ENCODE measurements at regions not wholly inside any gene's neighbourhood (a gene's known extent, or its start where the extent isn't known, plus 50 kb on each side); places are given as distances from the start of the nearest gene placed in this dataset.

GRCh38 chr15:89015412-89016097, 72.7 kb upstream of the ABHD2 start:
- Histone ChIP-seq H3K27ac (ENCODE audit: control insufficient read depth, insufficient read depth, low read length) (no peak overlapping the region), H3K36me3 (ENCODE audit: control insufficient read depth in 2 of 2, extremely low read depth in 1 of 2, insufficient read depth in 2 of 2, low read length in 2 of 2) (no peaks in the 10 kb centered on the region), H3K4me2 (ENCODE audit: control insufficient read depth, extremely low read depth, insufficient read depth, low read depth, low read length) (no peak overlapping the region), H3K9me3 (ENCODE audit: control insufficient read depth, low read depth, low read length) (no peaks in the 10 kb centered on the region), H3K27me3 (ENCODE audit: control insufficient read depth, extremely low read depth, insufficient read depth, low read length) (no peaks in the 10 kb centered on the region), H3K4me3 (ENCODE audit: control insufficient read depth in 2 of 3, extremely low read depth in 1 of 3, insufficient read depth in 2 of 3, low read depth in 1 of 3, low read length in 3 of 3) (no peak overlapping the region), H3K9me1 (ENCODE audit: control insufficient read depth, extremely low read depth, insufficient read depth, low read length) (no peaks in the 10 kb centered on the region), H3K9ac (ENCODE audit: control insufficient read depth, extremely low read depth, insufficient read depth, low read length) (no peak overlapping the region), H3K79me2 (ENCODE audit: control insufficient read depth, insufficient read depth, low read length) (no peaks in the 10 kb centered on the region), H3K4me1 (ENCODE audit: control insufficient read depth, extremely low read depth, insufficient read depth, low read length) (peaks cover 17% of the 10 kb centered on the region), H2AFZ (ENCODE audit: control insufficient read depth, low read length) (no peak overlapping the region), H4K20me1 (ENCODE audit: control insufficient read depth, extremely low read depth, insufficient read depth, low read length) (no peaks in the 10 kb centered on the region)
- no peak for DNase-seq (ENCODE audit: low read depth, low spot score)
- no peak for FAIRE-seq
- TF ChIP-seq, protein P1, sequence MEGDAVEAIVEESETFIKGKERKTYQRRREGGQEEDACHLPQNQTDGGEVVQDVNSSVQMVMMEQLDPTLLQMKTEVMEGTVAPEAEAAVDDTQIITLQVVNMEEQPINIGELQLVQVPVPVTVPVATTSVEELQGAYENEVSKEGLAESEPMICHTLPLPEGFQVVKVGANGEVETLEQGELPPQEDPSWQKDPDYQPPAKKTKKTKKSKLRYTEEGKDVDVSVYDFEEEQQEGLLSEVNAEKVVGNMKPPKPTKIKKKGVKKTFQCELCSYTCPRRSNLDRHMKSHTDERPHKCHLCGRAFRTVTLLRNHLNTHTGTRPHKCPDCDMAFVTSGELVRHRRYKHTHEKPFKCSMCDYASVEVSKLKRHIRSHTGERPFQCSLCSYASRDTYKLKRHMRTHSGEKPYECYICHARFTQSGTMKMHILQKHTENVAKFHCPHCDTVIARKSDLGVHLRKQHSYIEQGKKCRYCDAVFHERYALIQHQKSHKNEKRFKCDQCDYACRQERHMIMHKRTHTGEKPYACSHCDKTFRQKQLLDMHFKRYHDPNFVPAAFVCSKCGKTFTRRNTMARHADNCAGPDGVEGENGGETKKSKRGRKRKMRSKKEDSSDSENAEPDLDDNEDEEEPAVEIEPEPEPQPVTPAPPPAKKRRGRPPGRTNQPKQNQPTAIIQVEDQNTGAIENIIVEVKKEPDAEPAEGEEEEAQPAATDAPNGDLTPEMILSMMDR (optimal IDR thresholded peaks at IDR 0.05 in 1 of 3, IDR thresholded peaks at IDR 0.05 in 1 of 3, conservative IDR thresholded peaks at IDR 0.05 in 1 of 3; ENCODE audit: extremely low read depth in 1 of 3, insufficient read depth in 2 of 3, low read length in 3 of 3) = no peak
- TF ChIP-seq EZH2 (IDR thresholded peaks at IDR 0.05; ENCODE audit: low read length) = no peak
- dilution Hi-C loops (cut with MboI; ENCODE audit: extremely low pct_ligation_motif_present, low sequenced_read_pairs) = no loop called here

DNA sequence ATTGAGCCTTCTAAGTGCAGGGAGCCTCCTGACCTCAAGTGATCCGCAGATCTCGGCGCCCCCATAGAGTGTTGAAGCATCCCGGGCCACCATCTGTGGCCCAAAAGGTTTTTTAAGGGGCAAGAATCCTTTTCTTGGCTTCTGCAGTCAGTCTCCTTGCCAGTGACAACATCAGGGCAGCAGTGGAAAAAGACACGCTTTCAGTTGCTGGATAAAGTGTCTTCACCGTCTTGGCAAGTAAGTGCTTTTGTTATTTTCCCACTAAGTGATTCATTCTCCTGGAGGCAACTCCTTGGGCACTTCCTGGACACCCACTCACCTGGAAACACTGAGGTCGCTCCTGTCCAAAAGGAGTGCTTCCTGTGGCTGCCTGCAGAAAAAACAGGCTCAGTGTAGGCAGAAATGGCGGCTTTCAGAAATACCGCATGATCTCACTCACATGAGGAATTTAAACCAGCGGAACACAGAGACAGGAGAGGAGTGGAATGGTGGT, 71.7 kb upstream of the ABHD2 start:
- Histone ChIP-seq H3K4me3 (ENCODE audit: control insufficient read depth in 2 of 3, extremely low read depth in 1 of 3, insufficient read depth in 2 of 3, low read depth in 1 of 3, low read length in 3 of 3) (peak overlapping the region; percentile 8 to 47 (median 44)), H3K4me2 (ENCODE audit: control insufficient read depth, extremely low read depth, insufficient read depth, low read depth, low read length) (peak overlapping the region; percentile 60)
- dilution Hi-C loops (cut with MboI; ENCODE audit: extremely low pct_ligation_motif_present, low sequenced_read_pairs) = no loop called here

More for the DNA sequence above, 71.7 kb upstream of the ABHD2 start:
- peak overlapping the region; percentile 38 for H3K9ac ChIP-seq (ENCODE audit: control insufficient read depth, extremely low read depth, insufficient read depth, low read length)
- no peaks in the 10 kb centered on the region for H3K79me2 ChIP-seq (ENCODE audit: control insufficient read depth, insufficient read depth, low read length)
- H2AFZ ChIP-seq (ENCODE audit: control insufficient read depth, low read length) = peak overlapping the region; percentile 60
- H3K9me3 ChIP-seq (ENCODE audit: control insufficient read depth, low read depth, low read length) = no peaks in the 10 kb centered on the region
- TF ChIP-seq, protein P1 (optimal IDR thresholded peaks at IDR 0.05 in 1 of 3, IDR thresholded peaks at IDR 0.05 in 1 of 3, conservative IDR thresholded peaks at IDR 0.05 in 1 of 3; ENCODE audit: extremely low read depth in 1 of 3, insufficient read depth in 2 of 3, low read length in 3 of 3) = no peak
- no peak for TF ChIP-seq EZH2 (IDR thresholded peaks at IDR 0.05; ENCODE audit: low read length)
- no peaks in the 10 kb centered on the region for H3K9me1 ChIP-seq (ENCODE audit: control insufficient read depth, extremely low read depth, insufficient read depth, low read length)
- H3K27ac ChIP-seq (ENCODE audit: control insufficient read depth, insufficient read depth, low read length) = peak overlapping the region; percentile 47
- no peaks in the 10 kb centered on the region for H3K36me3 ChIP-seq (ENCODE audit: control insufficient read depth in 2 of 2, extremely low read depth in 1 of 2, insufficient read depth in 2 of 2, low read length in 2 of 2)
- no peaks in the 10 kb centered on the region for H4K20me1 ChIP-seq (ENCODE audit: control insufficient read depth, extremely low read depth, insufficient read depth, low read length)
- no peaks in the 10 kb centered on the region for H3K27me3 ChIP-seq (ENCODE audit: control insufficient read depth, extremely low read depth, insufficient read depth, low read length)
- peak; percentile 60 for DNase-seq (ENCODE audit: low read depth, low spot score)
- FAIRE-seq = peak; percentile 66
- H3K4me1 ChIP-seq (ENCODE audit: control insufficient read depth, extremely low read depth, insufficient read depth, low read length) = peaks cover 17% of the 10 kb centered on the region

All from keratinocyte (primary cell).